ENCODE measurements at regions not wholly inside any gene's neighbourhood (a gene's known extent, or its start where the extent isn't known, plus 50 kb on each side); places are given as distances from the start of the nearest gene placed in this dataset.

DNA sequence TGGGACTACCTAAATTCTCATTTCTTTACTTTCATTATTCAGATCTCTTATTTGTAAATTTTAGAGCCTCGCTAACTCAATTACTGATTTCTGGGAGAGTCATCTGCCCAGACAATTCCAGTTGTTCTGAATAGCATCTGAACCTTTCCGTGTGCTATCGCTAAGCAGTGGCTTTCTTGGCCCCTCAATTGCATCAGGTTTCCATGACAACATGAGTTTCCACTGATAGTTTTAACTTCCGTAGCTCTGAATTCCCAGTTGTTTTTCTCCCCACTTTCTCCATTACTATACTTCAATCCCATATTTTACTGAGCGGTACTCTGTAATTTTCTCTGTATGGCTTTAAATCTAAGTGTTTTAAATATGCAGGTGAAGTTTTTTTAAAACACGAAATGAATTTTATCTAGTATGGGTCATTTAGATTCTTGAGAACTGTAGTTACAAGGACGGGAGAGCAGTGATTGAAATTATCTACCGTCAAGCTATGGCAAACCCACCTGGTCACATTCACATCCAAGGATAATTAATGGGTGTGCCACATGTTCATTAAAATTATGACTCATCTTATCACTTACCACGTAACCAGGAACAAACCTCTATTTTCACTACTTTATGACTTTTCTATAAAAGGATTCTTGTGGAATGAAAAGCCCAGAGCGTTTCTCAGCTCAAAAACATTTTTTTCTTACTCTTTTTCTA, 223.5 kb upstream of the PCSK5 start:
- TF ChIP-seq EZH2phosphoT487 (IDR thresholded peaks at IDR 0.05; ENCODE audit: borderline replicate concordance) (no peak), CTCF (conservative IDR thresholded peaks at IDR 0.05; ENCODE audit: low read length) (no peak)
- no peaks in the 10 kb centered on the region for H3K36me3 ChIP-seq (ENCODE audit: insufficient read depth, low read length)
- H3K9ac ChIP-seq (ENCODE audit: low read depth, low read length, poor library complexity, severe bottlenecking): no peak overlapping the region
- no peaks in the 10 kb centered on the region for H3F3A ChIP-seq (ENCODE audit: low read depth)
- peaks cover 21% of the 10 kb centered on the region for H3K4me1 ChIP-seq (ENCODE audit: insufficient read depth, low read length, poor library complexity, severe bottlenecking)
- H3K4me3 ChIP-seq (ENCODE audit: low read length, poor library complexity, severe bottlenecking): no peak overlapping the region
- no peaks in the 10 kb centered on the region for H3K9me2 ChIP-seq (replicated peaks; ENCODE audit: low read depth, low read length)
- H3K9me3 ChIP-seq (ENCODE audit: insufficient read depth, low read depth, low read length): no peaks in the 10 kb centered on the region
- no peaks in the 10 kb centered on the region for H3K27me3 ChIP-seq (ENCODE audit: insufficient read depth, low read length, poor library complexity, severe bottlenecking)
- no peaks in the 10 kb centered on the region for H3K79me2 ChIP-seq (ENCODE audit: insufficient read depth, low read length)
- H4K20me1 ChIP-seq (ENCODE audit: insufficient read depth, low read length, poor library complexity, severe bottlenecking): no peaks in the 10 kb centered on the region
- no peak overlapping the region for H3K4me2 ChIP-seq (ENCODE audit: low read depth, low read length, poor library complexity, severe bottlenecking)
- no peak overlapping the region for H2AFZ ChIP-seq (ENCODE audit: low read length)

- Histone ChIP-seq H3K9me2 (replicated peaks; ENCODE audit: low read depth, low read length) (no peaks in the 10 kb centered on the region), H2AFZ (ENCODE audit: low read length) (no peak overlapping the region), H4K20me1 (ENCODE audit: insufficient read depth, low read length, poor library complexity, severe bottlenecking) (no peaks in the 10 kb centered on the region), H3K9ac (ENCODE audit: low read depth, low read length, poor library complexity, severe bottlenecking) (no peak overlapping the region), H3K9me3 (ENCODE audit: insufficient read depth, low read depth, low read length) (no peaks in the 10 kb centered on the region), H3K4me1 (ENCODE audit: insufficient read depth, low read length, poor library complexity, severe bottlenecking) (peaks cover 27% of the 10 kb centered on the region), H3K79me2 (ENCODE audit: insufficient read depth, low read length) (no peaks in the 10 kb centered on the region), H3K4me2 (ENCODE audit: low read depth, low read length, poor library complexity, severe bottlenecking) (no peak overlapping the region), H3K36me3 (ENCODE audit: insufficient read depth, low read length) (no peaks in the 10 kb centered on the region), H3F3A (ENCODE audit: low read depth) (no peaks in the 10 kb centered on the region), H3K4me3 (ENCODE audit: low read length, poor library complexity, severe bottlenecking) (no peak overlapping the region), H3K27me3 (ENCODE audit: insufficient read depth, low read length, poor library complexity, severe bottlenecking) (no peaks in the 10 kb centered on the region)
- no peak for TF ChIP-seq EZH2phosphoT487 (IDR thresholded peaks at IDR 0.05; ENCODE audit: borderline replicate concordance)
- TF ChIP-seq CTCF (conservative IDR thresholded peaks at IDR 0.05; ENCODE audit: low read length): no peak
Measured at GRCh38 chr9:75669721-75670120, 220.8 kb upstream of the PCSK5 start.

DNA sequence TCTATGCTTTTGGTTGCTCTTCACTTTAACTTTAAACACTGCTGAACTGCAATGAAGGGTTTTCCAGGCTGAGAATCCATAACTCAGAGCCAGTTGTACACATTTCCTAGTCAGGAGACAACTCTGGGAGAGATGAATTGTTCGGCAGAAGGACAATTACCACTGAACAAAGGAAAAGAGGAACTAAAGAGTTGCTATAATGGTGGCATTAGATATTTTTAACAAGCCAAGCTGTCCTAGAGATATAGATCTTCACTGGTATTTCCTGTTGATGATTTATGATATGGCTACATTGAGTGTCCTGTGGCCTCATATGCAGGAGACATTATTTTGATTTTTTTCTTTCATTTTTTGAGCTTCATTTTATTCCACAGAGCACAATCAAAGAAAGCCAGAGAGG, 219.1 kb upstream of the PCSK5 start:
- Histone ChIP-seq H3K4me2 (ENCODE audit: low read depth, low read length, poor library complexity, severe bottlenecking) (peak overlapping the region; percentile 65), H3K9me3 (ENCODE audit: insufficient read depth, low read depth, low read length) (no peaks in the 10 kb centered on the region), H2AFZ (ENCODE audit: low read length) (peak overlapping the region; percentile 64; the same call in 1 of the 2 replicates), H3K79me2 (ENCODE audit: insufficient read depth, low read length) (no peaks in the 10 kb centered on the region), H3K4me3 (ENCODE audit: low read length, poor library complexity, severe bottlenecking) (peak overlapping the region; percentile 29), H3K9me2 (replicated peaks; ENCODE audit: low read depth, low read length) (no peaks in the 10 kb centered on the region), H3K9ac (ENCODE audit: low read depth, low read length, poor library complexity, severe bottlenecking) (no peak overlapping the region), H4K20me1 (ENCODE audit: insufficient read depth, low read length, poor library complexity, severe bottlenecking) (no peaks in the 10 kb centered on the region), H3K27me3 (ENCODE audit: insufficient read depth, low read length, poor library complexity, severe bottlenecking) (no peaks in the 10 kb centered on the region), H3K4me1 (ENCODE audit: insufficient read depth, low read length, poor library complexity, severe bottlenecking) (peaks cover 27% of the 10 kb centered on the region), H3K36me3 (ENCODE audit: insufficient read depth, low read length) (no peaks in the 10 kb centered on the region), H3F3A (ENCODE audit: low read depth) (no peaks in the 10 kb centered on the region)
- TF ChIP-seq EZH2phosphoT487 (IDR thresholded peaks at IDR 0.05; ENCODE audit: borderline replicate concordance): no peak
- no peak for TF ChIP-seq CTCF (conservative IDR thresholded peaks at IDR 0.05; ENCODE audit: low read length)

Data from Loucy (cell line).